Keratinocyte (primary cell): ENCODE measurements at regions not wholly inside any gene's neighbourhood (a gene's known extent, or its start where the extent isn't known, plus 50 kb on each side); places are given as distances from the start of the nearest gene placed in this dataset.

Experiments used
- DNase-seq: peaks from one replicate; pipeline ENCODE4 v3.0.0-alpha.2; 2011; ENCODE audit warnings: low read depth, missing footprints, low spot score
- FAIRE-seq: peaks from 2 replicates; lab custom pipeline; 2011; peaks lifted over from hg19 to GRCh38; lab: Jason Lieb, UNC
- H2AFZ ChIP-seq: 2 replicates; pipeline ENCODE4 v1.6.0; 2012; ENCODE audit warnings: low read length, control low read depth, inconsistent platforms; ENCODE audit not compliant: control insufficient read depth
- H3K27ac ChIP-seq: 2 replicates; pipeline ENCODE4 v1.5.1; 2011; ENCODE audit warnings: low read length; ENCODE audit not compliant: control insufficient read depth, insufficient read depth
- H3K27me3 ChIP-seq: 3 replicates; pipeline ENCODE4 v1.6.0; 2011; ENCODE audit warnings: low read length; ENCODE audit not compliant: control insufficient read depth, insufficient read depth; ENCODE audit errors: extremely low read depth
- H3K36me3 ChIP-seq, 2 experiments: 2 replicates in 1 of 2; 3 replicates in 1 of 2; pipeline ENCODE4 v1.5.1; 2011; ENCODE audit warnings: low read length in 2 of 2, mild to moderate bottlenecking in 1 of 2; ENCODE audit not compliant: control insufficient read depth in 2 of 2, insufficient read depth in 2 of 2; ENCODE audit errors: extremely low read depth in 1 of 2
- H3K4me1 ChIP-seq: 3 replicates; pipeline ENCODE4 v1.5.1; 2011; ENCODE audit warnings: low read length; ENCODE audit not compliant: control insufficient read depth, insufficient read depth; ENCODE audit errors: extremely low read depth
- H3K4me2 ChIP-seq: 3 replicates; pipeline ENCODE4 v1.6.0; 2011; ENCODE audit warnings: low read depth, low read length; ENCODE audit not compliant: control insufficient read depth, insufficient read depth; ENCODE audit errors: extremely low read depth
- H3K4me3 ChIP-seq, 3 experiments: fragments of 200-600 bp in 1 of 3; sonication (generic) in 1 of 3; 2 replicates in 2 of 3; 3 replicates in 1 of 3; pipeline ENCODE4 v1.5.1; 2011 to 2016; ENCODE audit warnings: low read length in 3 of 3, mild to moderate bottlenecking in 3 of 3, control low read depth in 2 of 3, inconsistent platforms in 1 of 3, low read depth in 1 of 3, mixed read lengths in 1 of 3, mixed run types in 1 of 3, moderate library complexity in 1 of 3; ENCODE audit not compliant: control insufficient read depth in 2 of 3, insufficient read depth in 2 of 3; ENCODE audit errors: extremely low read depth in 1 of 3
- H3K79me2 ChIP-seq: 2 replicates; pipeline ENCODE4 v1.6.0; 2012; ENCODE audit warnings: low read length; ENCODE audit not compliant: control insufficient read depth, insufficient read depth
- H3K9ac ChIP-seq: 3 replicates; pipeline ENCODE4 v1.6.0; 2011; ENCODE audit warnings: low read length; ENCODE audit not compliant: control insufficient read depth, insufficient read depth; ENCODE audit errors: extremely low read depth
- H3K9me1 ChIP-seq: 3 replicates; pipeline ENCODE4 v1.6.0; 2011; ENCODE audit warnings: low read length; ENCODE audit not compliant: control insufficient read depth, insufficient read depth; ENCODE audit errors: extremely low read depth
- H3K9me3 ChIP-seq: 2 replicates; pipeline ENCODE4 v1.5.1; 2012; ENCODE audit warnings: low read depth, low read length; ENCODE audit not compliant: control insufficient read depth
- H4K20me1 ChIP-seq: 3 replicates; pipeline ENCODE4 v1.6.0; 2011; ENCODE audit warnings: low read length; ENCODE audit not compliant: control insufficient read depth, insufficient read depth; ENCODE audit errors: extremely low read depth
- CTCF ChIP-seq, 3 experiments: IDR thresholded peaks in 1 of 3; conservative IDR thresholded peaks in 1 of 3; optimal IDR thresholded peaks in 1 of 3; 2 replicates in 2 of 3; 3 replicates in 1 of 3; pipeline versions ENCODE3 to v1.5.1; 2011; ENCODE audit warnings: low read length in 3 of 3, mild to moderate bottlenecking in 3 of 3, moderate library complexity in 2 of 3, control low read depth in 1 of 3, inconsistent platforms in 1 of 3; ENCODE audit not compliant: insufficient read depth in 2 of 3; ENCODE audit errors: extremely low read depth in 1 of 3
- EZH2 ChIP-seq: IDR thresholded peaks from one replicate; pipeline ENCODE4 v1.6.1; 2012; ENCODE audit warnings: inconsistent platforms, mild to moderate bottlenecking, low read length, moderate library complexity
- dilution Hi-C: fragments of 300-500 bp; cut with MboI; formaldehyde crosslinking; loops from one replicate; pipeline ENCODE4 v1.7.0; 2020; ENCODE audit warnings: low sequenced_read_pairs; ENCODE audit not compliant: extremely low pct_ligation_motif_present

DNA sequence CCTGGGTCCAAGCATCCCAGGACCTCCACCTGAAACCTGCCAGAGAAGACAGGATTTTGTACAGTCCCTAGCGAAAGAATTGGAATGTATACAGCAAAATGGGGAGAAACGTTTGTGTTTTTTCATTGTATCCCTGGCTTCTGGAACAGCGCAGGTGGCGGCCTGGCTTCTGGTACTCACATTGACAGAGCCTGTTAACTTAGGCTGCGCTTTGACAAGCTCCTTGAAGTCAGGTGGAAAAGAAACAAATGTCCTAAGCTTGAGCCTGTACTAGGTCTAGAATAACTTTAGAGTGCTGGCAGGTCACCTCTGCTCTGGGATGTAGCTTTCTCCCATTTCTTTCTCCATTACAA lies 343.7 kb upstream of the KLF3 start:
- Histone ChIP-seq H3K9me1 (no peaks in the 10 kb centered on the region), H3K36me3 (no peaks in the 10 kb centered on the region), H3K4me3 (no peak overlapping the region), H2AFZ (peak overlapping the region; percentile 57), H3K27me3 (no peaks in the 10 kb centered on the region), H4K20me1 (no peaks in the 10 kb centered on the region), H3K27ac (no peak overlapping the region), H3K4me1 (peaks cover 21% of the 10 kb centered on the region), H3K9ac (peak overlapping the region; percentile 14), H3K9me3 (no peaks in the 10 kb centered on the region), H3K4me2 (peak overlapping the region; percentile 59), H3K79me2 (no peaks in the 10 kb centered on the region)
- no peak for TF ChIP-seq EZH2
- TF ChIP-seq CTCF (optimal IDR thresholded peaks at IDR 0.05 in 1 of 3, IDR thresholded peaks at IDR 0.05 in 1 of 3, conservative IDR thresholded peaks at IDR 0.05 in 1 of 3; ENCODE audit: extremely low read depth in 1 of 3, insufficient read depth in 2 of 3, low read length in 3 of 3): no peak
- FAIRE-seq: no peak
- dilution Hi-C loops: no loop called here
- DNase-seq: no peak

DNA sequence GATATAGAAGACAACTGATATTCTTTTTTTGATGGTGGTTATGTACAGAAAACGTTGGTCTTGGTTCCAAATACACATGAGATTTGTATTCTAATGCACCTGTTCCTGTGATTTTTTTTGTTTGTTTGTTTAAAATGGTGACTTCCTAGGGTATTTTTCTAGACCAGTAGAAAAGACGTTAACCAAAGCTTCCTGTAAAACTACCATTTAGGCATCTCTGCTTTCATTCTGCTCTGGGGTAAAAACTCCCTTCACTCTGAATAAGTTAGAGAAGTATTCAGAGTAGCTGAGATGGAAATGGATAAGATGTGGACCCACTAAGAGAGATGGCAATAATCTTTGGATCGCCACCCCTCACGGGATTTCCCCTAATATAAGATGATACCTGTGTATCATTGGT lies 343.2 kb upstream of the KLF3 start:
- Histone ChIP-seq H3K4me2 (no peak overlapping the region), H3K4me3 (no peak overlapping the region), H3K27ac (no peak overlapping the region), H3K9ac (no peak overlapping the region), H3K27me3 (no peaks in the 10 kb centered on the region), H3K79me2 (no peaks in the 10 kb centered on the region), H3K9me3 (no peaks in the 10 kb centered on the region), H3K36me3 (no peaks in the 10 kb centered on the region), H3K4me1 (peaks cover 21% of the 10 kb centered on the region), H4K20me1 (no peaks in the 10 kb centered on the region), H2AFZ (no peak overlapping the region), H3K9me1 (no peaks in the 10 kb centered on the region)
- no peak for DNase-seq
- dilution Hi-C loops: no loop called here
- no peak for TF ChIP-seq EZH2
- TF ChIP-seq CTCF (optimal IDR thresholded peaks at IDR 0.05 in 1 of 3, IDR thresholded peaks at IDR 0.05 in 1 of 3, conservative IDR thresholded peaks at IDR 0.05 in 1 of 3; ENCODE audit: extremely low read depth in 1 of 3, insufficient read depth in 2 of 3, low read length in 3 of 3): no peak
- no peak for FAIRE-seq
